A673 (cell line): ENCODE measurements at regions not wholly inside any gene's neighbourhood (a gene's known extent, or its start where the extent isn't known, plus 50 kb on each side); places are given as distances from the start of the nearest gene placed in this dataset.

Experiments
- BruUV-seq: library from RNA; stranded (reverse); fragments of 400-500 nt; replicated peaks from 2 replicates; lab custom pipeline; 2021; lab: Mats Ljungman, UMichigan
- CTCF ChIA-PET: fragments of 300-600 bp; sonication (Branson Sonifier 250); formaldehyde crosslinking; loops from one replicate; lab custom pipeline; 2022; ENCODE audit warnings: antibody characterized with exemption; lab: Charles Lee
- POLR2A ChIA-PET: fragments of 300-600 bp; sonication (Branson Sonifier 250); formaldehyde crosslinking; loops from one replicate; lab custom pipeline; 2022; ENCODE audit warnings: antibody characterized with exemption; ENCODE audit not compliant: low non-redundant PET; lab: Charles Lee
- DNase-seq: peaks from one replicate; pipeline ENCODE4 v3.0.0-alpha.2; 2015; ENCODE audit warnings: low spot score
- H3K27ac ChIP-seq: fragments of 200-600 bp; sonication (generic); 2 replicates; pipeline ENCODE4 v1.5.1; 2016; ENCODE audit warnings: mixed run types, low read depth, mild to moderate bottlenecking, mixed read lengths, antibody characterized with exemption, low read length; ENCODE audit not compliant: poor library complexity, severe bottlenecking
- H3K27me3 ChIP-seq: fragments of 200-600 bp; sonication (generic); replicated peaks from 2 replicates; pipeline ENCODE4 v1.6.1; 2017; ENCODE audit warnings: mixed run types, low read depth, mild to moderate bottlenecking, mixed read lengths, antibody characterized with exemption, low read length; ENCODE audit not compliant: insufficient read depth, poor library complexity
- H3K36me3 ChIP-seq: fragments of 200-600 bp; sonication (generic); 2 replicates; pipeline ENCODE4 v1.6.1; 2016; ENCODE audit warnings: mixed run types, mild to moderate bottlenecking, mixed read lengths, antibody characterized with exemption, low read length; ENCODE audit not compliant: insufficient read depth, poor library complexity, severe bottlenecking
- H3K4me1 ChIP-seq: fragments of 200-600 bp; sonication (generic); 2 replicates; pipeline ENCODE4 v1.6.1; 2017; ENCODE audit warnings: mixed run types, mild to moderate bottlenecking, mixed read lengths, antibody characterized with exemption, low read length; ENCODE audit not compliant: insufficient read depth, poor library complexity, severe bottlenecking
- H3K4me3 ChIP-seq: fragments of 200-600 bp; sonication (generic); 2 replicates; pipeline ENCODE4 v1.5.1; 2016; ENCODE audit warnings: low read depth, mixed run types, mild to moderate bottlenecking, mixed read lengths, low read length; ENCODE audit not compliant: poor library complexity, severe bottlenecking
- H3K9me3 ChIP-seq: fragments of 200-600 bp; sonication (generic); 2 replicates; pipeline ENCODE4 v1.6.1; 2016; ENCODE audit warnings: mixed run types, low read depth, mild to moderate bottlenecking, mixed read lengths, antibody characterized with exemption, low read length; ENCODE audit not compliant: poor library complexity, severe bottlenecking
- CTCF ChIP-seq: fragments of 300-800, 200-600 bp; sonication (generic); conservative IDR thresholded peaks from 2 replicates; pipeline ENCODE4 v1.5.1; 2017; ENCODE audit warnings: low read depth, mild to moderate bottlenecking, antibody characterized with exemption, low read length, moderate library complexity, mixed read lengths
- EZH2 ChIP-seq: fragments of 200-600 bp; sonication (generic); IDR thresholded peaks from 2 replicates; pipeline ENCODE4 v1.6.1; 2017; ENCODE audit warnings: borderline replicate concordance, low read depth, mild to moderate bottlenecking, mixed read lengths, antibody characterized with exemption, low read length; ENCODE audit not compliant: poor library complexity, severe bottlenecking
- intact Hi-C: fragments of 100-400 bp; cut with micrococcal nuclease; formaldehyde crosslinking; loops from one replicate; pipeline ENCODE4 v1.10.0; 2022; ENCODE audit not compliant: unreplicated experiment

DNA sequence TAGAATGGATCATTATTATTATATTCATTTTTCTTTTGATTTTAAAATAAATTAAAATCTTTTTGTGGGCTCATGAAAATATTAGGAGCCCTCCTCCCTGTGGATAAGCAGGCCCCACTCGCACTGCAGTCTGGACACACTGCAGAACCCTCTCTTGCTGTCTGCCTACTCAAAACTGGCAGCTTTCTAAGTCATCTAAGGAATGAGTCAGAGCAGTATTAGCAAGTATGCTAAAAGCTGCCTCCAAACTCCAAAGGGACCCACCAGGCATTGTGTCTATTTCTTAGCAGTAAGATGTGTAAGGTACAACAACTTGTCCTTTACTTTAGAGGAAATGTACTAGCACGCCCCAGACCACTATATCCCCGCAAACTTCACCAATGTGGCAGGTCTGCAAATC, 108.8 kb downstream of the SYF2 start:
- TF ChIP-seq CTCF (no peak), EZH2 (no peak)
- Histone ChIP-seq H3K27me3 (no peaks in the 10 kb centered on the region), H3K36me3 (no peaks in the 10 kb centered on the region), H3K27ac (no peak overlapping the region), H3K4me1 (no peaks in the 10 kb centered on the region), H3K4me3 (no peak overlapping the region), H3K9me3 (no peaks in the 10 kb centered on the region)
- POLR2A ChIA-PET, result no interaction called here
- no peak for DNase-seq
- intact Hi-C loops, result no loop called here
- no TSS peak for BruUV-seq
- CTCF ChIA-PET, result no interaction called here

GRCh38 chr1:25122747-25123146, 109.6 kb downstream of the SYF2 start:
- Histone ChIP-seq H3K27ac (no peak overlapping the region), H3K27me3 (no peaks in the 10 kb centered on the region), H3K36me3 (no peaks in the 10 kb centered on the region), H3K9me3 (no peaks in the 10 kb centered on the region), H3K4me3 (no peak overlapping the region), H3K4me1 (no peaks in the 10 kb centered on the region)
- intact Hi-C loops, result no loop called here
- CTCF ChIA-PET, result interaction anchor here (0.7 kb wide), 1 partner anchor 575 kb away, joined by 5 read pairs; no protein-coding TSS in a partner anchor
- DNase-seq, result no peak
- no TSS peak for BruUV-seq
- POLR2A ChIA-PET, result no interaction called here
- TF ChIP-seq EZH2 (no peak), CTCF (no peak)

DNA sequence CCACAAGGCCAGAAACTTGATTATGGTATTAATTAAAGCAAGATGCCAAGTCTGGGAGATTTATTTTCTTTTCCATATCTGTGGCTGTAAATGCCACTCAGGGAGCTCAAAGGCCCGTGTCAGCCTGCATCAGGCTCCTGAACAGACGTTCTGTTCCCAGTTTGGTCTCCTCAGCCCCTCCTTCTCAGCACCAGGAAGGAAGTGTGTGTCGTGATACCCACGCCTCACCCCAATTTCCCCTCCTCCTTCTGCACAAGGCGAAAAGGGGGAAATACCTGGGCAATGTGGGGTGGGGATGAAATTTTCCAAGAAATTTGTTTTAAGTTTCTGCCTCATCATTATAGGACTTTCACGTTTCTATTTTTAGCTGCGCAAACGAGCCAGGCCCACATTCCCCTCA, 112.0 kb downstream of the SYF2 start:
- TF ChIP-seq CTCF (no peak), EZH2 (no peak)
- Histone ChIP-seq H3K4me1 (no peaks in the 10 kb centered on the region), H3K4me3 (no peak overlapping the region), H3K36me3 (no peaks in the 10 kb centered on the region), H3K9me3 (no peaks in the 10 kb centered on the region), H3K27ac (no peak overlapping the region), H3K27me3 (no peaks in the 10 kb centered on the region)
- ChIA-PET POLR2A (no interaction called here), CTCF (no interaction called here)
- no TSS peak for BruUV-seq
- intact Hi-C loops, result no loop called here
- no peak for DNase-seq
